GM12865 (cell line): ENCODE measurements at regions not wholly inside any gene's neighbourhood (a gene's known extent, or its start where the extent isn't known, plus 50 kb on each side); places are given as distances from the start of the nearest gene placed in this dataset.

ENCODE experiments used
- DNase-seq: peaks from one replicate; pipeline ENCODE4 v3.0.0; 2010; ENCODE audit warnings: low read depth
- H3K4me3 ChIP-seq: 2 replicates; pipeline ENCODE4 v1.5.1; 2011; ENCODE audit warnings: mild to moderate bottlenecking, low read depth, low read length, control low read depth
- TF ChIP-seq, protein P1 (sequence below): IDR thresholded peaks from 2 replicates; pipeline ENCODE4 v1.5.1; 2011; ENCODE audit warnings: low read length, control low read depth, low read depth, inconsistent platforms; ENCODE audit not compliant: insufficient read depth; ENCODE audit errors: missing control alignments

DNA sequence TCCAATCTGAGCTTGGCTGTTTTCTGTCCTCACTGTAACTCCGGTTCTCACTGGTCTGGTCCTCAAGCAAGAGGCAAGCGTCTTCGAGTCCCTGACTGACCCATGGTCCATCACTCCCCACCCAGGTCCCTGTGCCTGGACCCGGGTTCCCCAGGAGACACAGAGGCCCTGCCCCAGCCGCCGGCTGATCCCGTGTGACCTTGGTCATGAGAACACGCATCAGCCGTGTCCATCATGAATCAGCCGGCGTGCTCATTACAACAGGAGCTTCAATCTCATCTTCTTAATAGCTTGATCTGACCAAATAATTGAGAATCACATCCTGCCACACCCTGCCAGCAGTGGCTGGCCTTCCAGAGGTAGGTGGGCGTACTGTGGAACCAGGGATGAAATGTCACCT lies 545.1 kb downstream of the BRD1 start:
- TF ChIP-seq, protein P1, sequence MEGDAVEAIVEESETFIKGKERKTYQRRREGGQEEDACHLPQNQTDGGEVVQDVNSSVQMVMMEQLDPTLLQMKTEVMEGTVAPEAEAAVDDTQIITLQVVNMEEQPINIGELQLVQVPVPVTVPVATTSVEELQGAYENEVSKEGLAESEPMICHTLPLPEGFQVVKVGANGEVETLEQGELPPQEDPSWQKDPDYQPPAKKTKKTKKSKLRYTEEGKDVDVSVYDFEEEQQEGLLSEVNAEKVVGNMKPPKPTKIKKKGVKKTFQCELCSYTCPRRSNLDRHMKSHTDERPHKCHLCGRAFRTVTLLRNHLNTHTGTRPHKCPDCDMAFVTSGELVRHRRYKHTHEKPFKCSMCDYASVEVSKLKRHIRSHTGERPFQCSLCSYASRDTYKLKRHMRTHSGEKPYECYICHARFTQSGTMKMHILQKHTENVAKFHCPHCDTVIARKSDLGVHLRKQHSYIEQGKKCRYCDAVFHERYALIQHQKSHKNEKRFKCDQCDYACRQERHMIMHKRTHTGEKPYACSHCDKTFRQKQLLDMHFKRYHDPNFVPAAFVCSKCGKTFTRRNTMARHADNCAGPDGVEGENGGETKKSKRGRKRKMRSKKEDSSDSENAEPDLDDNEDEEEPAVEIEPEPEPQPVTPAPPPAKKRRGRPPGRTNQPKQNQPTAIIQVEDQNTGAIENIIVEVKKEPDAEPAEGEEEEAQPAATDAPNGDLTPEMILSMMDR, result no peak
- H3K4me3 ChIP-seq, result no peak overlapping the region
- DNase-seq, result no peak

DNA sequence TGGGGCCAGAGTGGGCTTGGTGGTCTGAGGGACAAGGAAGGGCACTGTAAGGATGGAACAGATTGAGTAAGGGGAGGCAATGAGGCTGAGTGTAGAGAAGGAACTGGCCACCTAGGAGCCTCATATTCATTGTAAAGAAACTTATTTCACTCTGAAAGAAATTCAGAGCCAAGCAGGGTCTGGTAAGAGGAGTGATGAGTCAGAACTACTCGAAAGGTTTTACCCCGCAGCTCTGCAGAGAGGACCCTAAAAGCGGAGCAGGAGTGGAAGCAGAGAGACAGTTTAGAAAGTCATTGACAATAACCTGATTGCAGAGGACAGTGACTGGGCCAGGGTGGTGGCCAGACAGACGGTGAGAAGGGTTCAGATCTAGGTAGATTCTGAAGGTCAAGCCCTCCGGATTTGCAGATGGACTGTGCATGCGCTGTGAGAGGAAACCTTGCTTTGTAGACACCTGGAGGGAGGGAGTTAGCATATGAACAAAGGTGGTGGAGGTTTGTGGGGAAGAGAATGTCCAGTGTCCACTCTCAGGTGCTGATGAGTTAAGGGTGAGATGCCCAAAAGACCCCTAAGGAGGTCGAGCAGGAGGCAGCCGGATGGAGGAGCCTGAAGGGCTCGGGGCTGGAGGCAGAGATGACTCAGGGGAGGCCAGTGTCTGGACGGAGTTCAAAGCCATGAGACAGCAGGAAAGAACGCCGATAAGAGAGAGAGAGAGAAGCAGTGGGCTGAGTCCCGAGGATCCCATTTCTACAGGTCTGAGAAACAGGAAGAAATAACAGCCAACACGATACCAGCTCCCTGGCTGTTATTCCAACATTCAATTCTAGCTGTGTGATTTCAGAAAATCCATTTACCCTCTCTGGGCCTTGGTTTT lies 546.0 kb downstream of the BRD1 start:
- no peak overlapping the region for H3K4me3 ChIP-seq
- DNase-seq, result no peak
- TF ChIP-seq, protein P1, result no peak

DNA sequence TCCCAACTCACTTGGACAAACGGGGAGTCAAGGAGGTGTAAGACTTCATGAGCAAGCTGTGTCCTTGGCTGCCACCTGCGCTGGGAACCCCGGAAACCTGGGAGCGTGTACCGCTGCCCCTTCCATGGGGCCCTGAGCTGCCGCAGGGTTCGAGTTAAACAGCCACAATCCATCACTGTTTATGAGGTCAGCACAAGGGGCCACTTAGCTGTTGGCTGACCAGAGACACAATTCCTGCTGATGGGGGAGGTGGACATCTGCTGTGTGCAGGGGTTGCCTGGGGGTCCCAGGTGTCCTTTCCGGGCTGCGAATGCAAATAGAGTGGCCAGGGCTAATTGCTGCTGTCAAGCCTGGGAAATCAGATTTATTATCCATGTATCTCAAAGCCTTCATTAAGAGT lies 549.3 kb downstream of the BRD1 start:
- H3K4me3 ChIP-seq, result no peak overlapping the region
- TF ChIP-seq, protein P1, result no peak
- DNase-seq, result no peak

DNA sequence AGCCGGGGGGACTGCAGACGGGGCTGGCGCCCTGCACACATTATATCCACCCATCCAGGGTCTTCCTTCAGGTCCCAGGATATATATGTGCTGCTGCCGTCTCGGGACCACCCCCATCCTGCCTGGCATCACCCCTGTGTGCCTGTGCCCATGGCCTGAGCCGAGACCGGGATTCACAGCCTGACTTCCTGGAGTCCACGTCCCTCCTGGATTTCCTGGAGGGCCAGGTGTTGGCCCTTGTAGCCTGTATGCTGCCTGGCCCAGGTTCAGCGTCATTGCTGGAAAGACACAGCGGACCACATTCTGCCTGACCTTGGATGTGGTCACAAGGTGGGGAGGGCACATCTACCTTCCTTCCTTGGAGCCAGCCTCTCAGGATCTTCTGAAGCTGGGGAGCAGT lies 551.1 kb downstream of the BRD1 start:
- DNase-seq, result no peak
- H3K4me3 ChIP-seq, result no peak overlapping the region
- TF ChIP-seq, protein P1, result no peak

DNA sequence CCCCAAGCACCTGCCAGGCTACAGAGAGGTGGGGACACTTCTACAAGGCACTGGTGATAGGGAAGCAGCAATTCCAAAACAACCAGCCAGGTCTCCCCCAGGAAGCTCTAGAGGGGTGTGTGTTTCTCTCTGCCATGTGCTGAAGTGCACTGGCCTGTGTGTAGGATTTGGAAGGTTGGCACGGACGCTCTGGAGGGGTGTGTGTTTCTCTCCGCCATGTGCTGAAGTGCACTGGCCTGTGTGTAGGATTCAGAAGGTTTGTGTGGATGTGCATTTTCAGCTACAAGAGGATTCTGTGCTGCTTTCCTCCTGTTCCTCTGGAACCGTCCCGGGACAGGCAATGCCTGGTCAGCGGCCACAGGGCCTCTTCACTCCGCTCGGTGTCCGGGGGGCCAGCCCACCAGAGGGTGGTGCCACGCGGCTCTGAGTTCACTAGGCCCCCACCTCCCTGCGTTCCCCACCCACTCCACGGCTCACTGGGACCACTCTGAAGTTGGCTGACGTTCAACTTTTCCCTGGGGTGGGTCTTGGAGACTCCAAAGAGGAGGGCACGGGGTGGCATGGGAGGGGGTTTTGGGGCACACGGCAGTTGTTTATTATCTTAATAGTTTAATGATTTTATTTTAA lies 552.8 kb downstream of the BRD1 start:
- DNase-seq, result no peak
- H3K4me3 ChIP-seq, result no peak overlapping the region
- TF ChIP-seq, protein P1, result no peak

DNA sequence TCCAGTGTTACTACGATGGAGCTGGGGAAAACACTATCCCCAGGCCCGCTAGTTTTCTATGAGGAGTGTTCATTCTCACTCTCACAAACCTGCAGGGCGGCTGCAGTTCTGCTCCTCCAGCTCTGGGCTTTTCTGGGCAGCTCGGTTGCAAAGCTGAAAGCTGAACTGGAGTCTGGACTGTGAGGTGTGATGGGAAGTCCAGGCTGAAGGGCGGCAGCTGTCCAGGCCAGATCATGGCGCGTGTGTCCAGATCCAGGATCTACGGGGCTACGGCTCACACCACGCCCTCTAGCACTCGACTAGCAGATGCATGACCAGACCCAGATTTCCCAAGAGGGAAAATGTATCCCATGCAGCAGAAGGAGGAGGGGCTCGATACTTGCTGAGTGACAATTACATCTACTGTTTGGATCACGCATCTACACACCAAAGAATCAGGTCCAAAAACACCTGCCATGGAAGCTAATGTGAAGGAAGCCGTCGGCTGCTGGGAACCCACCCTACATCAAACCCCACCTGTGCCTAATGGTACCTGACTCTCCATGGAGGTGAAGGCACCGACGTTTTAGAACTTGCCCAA lies 555.0 kb downstream of the BRD1 start:
- DNase-seq, result no peak
- H3K4me3 ChIP-seq, result no peak overlapping the region
- TF ChIP-seq, protein P1, result no peak
